HL-60 (cell line): ENCODE measurements at regions not wholly inside any gene's neighbourhood (a gene's known extent, or its start where the extent isn't known, plus 50 kb on each side); places are given as distances from the start of the nearest gene placed in this dataset.

Experiments used
- CTCF ChIP-seq: IDR thresholded peaks from one replicate; pipeline ENCODE4 v1.5.1; 2011; ENCODE audit warnings: low read length, control low read depth, inconsistent platforms; ENCODE audit not compliant: insufficient read depth
- POLR2AphosphoS5 ChIP-seq: IDR thresholded peaks from 2 replicates; pipeline ENCODE4 v1.6.1; 2012; ENCODE audit warnings: low read depth
- REST ChIP-seq: IDR thresholded peaks from 2 replicates; pipeline ENCODE4 v1.6.1; 2012; ENCODE audit warnings: low read depth; ENCODE audit not compliant: insufficient replicate concordance

- TF ChIP-seq CTCF (no peak), REST (no peak), POLR2AphosphoS5 (no peak)
Observed at GRCh38 chr18:79628416-79629248, 51.0 kb upstream of the CTDP1 start.
